Stimulated activated CD4-positive, alpha-beta T cell treated with anti-CD3 and anti-CD28 coated beads, Interleukin-1b, Interleukin-23, amount 100 ng/mL, for 48 hours (primary cell): ENCODE measurements at regions not wholly inside any gene's neighbourhood (a gene's known extent, or its start where the extent isn't known, plus 50 kb on each side); places are given as distances from the start of the nearest gene placed in this dataset.

Source experiments
- DNase-seq: peaks from one replicate; pipeline ENCODE4 v3.0.0-alpha.2; 2020

DNA sequence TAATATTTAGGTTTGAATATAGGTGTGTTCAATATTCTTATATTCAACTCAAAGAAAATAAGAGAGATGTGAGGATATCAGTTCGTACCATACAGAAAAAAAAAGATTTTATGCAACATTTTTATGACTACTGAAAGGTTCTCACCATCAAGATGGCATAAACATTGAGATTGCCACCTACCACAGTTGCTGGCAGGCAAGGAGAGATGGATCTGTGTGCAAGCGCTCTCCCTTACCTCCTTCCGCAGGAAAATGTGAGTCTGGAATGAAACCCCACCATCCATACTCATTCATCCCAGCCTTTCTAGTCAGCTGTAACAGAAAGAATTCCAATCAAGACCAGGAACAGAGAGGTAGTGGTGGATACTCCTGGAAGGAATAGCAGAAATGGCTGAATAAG, 376.9 kb downstream of the PPP3CA start:
- no peak for DNase-seq

- no peak for DNase-seq
Observed at GRCh38 chr4:100969925-100970324, 377.4 kb downstream of the PPP3CA start.

- no peak for DNase-seq
Observed at GRCh38 chr4:100968046-100968445, 379.3 kb downstream of the PPP3CA start.

DNA sequence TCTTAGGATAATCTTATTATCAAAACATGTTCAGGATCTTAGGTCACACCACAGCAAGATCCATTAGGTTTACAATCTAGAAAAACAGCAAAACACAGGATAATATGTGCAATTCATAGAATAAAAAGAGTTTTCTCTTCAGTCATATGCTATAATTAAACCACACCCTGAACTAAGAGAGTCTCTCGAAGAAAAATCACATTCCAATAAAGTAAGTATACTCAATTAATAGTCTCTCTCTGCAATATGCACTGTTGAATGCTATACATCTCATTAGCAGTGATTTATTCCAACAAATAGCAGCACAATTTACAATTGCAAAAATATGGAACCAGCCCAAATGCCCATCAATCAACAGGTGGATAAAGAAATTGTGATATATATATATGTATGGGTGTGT, 383.7 kb downstream of the PPP3CA start:
- no peak for DNase-seq

- no peak for DNase-seq
Observed at GRCh38 chr4:100962698-100963097, 384.6 kb downstream of the PPP3CA start.

DNA sequence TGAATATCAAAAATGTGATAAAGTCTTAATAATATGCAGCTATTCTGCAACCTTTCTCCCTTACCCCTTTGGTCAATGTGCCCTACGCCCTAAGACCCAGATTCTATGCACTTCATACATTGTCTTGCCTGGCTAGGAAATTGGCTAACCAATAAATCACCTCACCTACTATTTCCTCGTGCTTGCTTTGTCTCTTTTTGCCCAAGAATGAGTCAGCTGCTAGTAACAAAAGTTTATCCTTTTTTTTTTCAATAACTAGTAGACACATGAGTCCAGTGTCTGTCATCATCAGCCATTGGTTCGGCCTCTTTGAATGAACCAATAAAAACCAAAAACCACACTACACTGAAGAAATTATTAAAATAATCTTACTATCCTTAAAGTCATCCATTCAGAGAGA, 387.1 kb downstream of the PPP3CA start:
- no peak for DNase-seq

- no peak for DNase-seq
Observed at GRCh38 chr4:100954046-100954445, 393.3 kb downstream of the PPP3CA start.

- no peak for DNase-seq
Observed at GRCh38 chr4:100953616-100954015, 393.7 kb downstream of the PPP3CA start.

GRCh38 chr4:100952590-100952989, 394.7 kb downstream of the PPP3CA start:
- DNase-seq, result no peak

GRCh38 chr4:100949350-100949935, 397.9 kb downstream of the PPP3CA start:
- no peak for DNase-seq

DNA sequence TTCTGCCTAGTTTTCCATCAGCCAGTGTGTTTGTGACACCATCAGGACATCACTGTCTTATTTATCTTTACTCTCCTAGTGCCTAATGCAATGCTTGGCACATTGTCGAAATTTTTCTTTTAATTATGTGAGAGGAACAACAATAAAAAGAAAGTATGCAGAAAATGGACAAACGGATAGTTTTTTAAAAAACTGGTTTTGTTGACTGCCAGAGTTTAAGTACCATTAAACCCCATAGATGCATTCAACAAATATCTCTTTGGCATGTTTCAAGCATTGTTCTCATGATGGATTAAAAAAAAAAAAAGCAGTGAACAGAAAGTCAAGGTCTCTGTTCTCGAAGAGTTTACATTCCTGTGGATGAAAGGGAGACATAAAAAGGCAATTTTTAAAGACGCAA, 398.4 kb downstream of the PPP3CA start:
- DNase-seq, result no peak

DNA sequence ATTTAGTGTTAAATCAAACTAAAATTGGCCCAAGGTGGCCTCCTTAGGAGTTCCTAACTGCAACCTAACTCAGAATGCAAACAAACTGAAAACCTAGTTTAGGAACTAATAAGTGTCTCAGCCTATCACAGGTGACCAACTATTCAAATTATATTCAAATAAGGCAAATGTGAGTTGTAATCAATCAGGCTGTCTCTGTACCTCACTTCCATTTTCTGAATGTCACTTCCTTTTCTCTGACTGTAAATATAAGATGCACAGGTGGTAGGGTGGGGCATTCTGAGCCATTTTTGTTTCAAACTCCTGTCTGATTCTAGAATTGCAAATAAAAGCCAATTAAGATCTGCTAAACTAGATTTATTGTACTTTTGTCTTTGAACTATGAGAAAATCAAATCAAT, 401.5 kb downstream of the PPP3CA start:
- DNase-seq, result no peak

DNA sequence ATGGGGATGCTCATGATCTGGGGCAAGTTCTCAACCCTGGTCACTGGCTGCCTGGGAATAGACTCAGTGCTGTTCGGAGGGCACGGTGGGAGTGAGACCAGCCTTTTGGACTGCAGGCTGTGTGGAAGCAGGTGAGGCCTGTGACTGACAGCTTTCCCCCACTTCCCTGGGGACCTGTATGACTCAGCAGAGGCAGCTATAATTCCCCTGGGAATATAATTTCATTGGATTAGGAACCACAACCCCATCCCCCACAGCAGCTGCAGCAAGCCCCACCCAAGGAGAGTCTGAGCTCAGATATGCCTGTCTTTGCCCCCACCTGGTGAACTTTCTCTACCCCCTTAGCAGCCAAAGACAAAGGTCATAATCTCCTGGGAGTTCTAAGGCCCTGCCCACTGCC, 408.6 kb downstream of the PPP3CA start:
- no peak for DNase-seq

DNA sequence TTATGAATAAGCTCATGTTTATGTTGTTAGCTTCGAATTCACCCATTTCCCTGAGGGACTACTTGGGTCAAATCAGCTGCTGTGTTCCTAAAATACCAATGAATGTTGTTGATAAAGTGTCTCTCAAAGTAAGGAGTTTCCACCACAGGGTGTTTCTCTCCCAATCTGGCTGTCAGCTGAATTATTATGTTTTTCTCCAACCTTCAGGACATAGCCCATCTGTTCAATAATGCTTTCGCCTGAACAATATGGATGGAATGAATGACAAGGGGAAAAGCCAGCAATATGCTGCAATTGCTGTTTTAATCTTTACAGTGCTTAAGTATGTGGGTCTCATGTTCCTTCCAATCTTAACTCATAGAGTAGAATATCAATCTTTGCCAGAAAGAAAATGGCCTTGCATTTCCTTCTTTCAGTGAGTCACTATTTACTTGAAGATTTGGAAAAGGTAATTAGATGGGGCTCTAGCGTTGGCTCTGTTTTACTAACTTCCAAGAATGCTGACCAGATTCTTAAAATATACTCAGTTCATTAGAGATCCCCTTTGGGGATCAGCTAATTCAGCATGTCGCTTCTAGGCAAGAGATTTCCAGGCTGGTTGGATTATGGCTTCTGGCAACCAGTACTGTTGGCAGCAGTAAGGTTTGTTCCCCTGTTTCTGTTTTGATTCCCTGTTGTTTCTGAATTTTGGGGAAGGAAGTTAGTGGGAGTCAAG, 410.5 kb downstream of the PPP3CA start:
- DNase-seq, result no peak

DNA sequence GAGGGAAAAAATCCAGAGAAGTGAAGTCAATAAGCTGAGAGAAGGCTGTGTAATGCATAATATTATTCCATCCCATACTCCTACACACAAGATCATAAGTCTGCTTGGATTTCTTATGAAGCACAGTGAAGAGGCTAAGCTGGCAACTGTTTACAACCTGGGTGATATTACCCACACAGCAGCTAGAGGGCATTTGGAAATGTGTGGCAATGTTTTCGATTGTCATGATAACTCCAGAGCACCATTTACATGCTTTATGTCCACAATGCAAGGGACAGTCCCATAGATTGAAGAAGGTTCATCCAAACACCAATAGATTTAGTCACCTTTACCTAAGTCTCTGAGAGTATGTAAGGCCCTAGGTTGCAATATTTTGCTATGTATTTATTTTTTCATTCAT, 412.2 kb downstream of the PPP3CA start:
- no peak for DNase-seq

DNA sequence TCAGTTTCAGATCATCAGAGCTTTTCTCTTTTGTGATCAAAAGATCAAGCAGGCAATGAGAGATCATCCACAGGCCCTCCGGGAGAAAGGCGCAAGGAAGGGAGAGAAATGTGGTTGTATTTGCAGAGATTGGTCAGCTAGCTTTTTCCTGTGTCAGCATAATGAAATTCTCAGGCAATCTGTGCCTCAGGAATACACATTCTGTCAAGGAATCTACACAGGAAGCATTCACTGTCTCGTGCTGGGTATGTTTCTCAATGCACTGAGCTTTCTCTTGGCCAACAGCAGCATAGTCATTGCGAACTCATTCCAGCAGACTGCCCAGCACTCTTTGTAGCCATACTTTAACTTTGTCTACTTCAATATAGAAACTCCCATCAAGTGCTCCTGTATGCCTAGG, 413.7 kb downstream of the PPP3CA start:
- DNase-seq, result no peak

- no peak for DNase-seq
Observed at GRCh38 chr4:100929758-100930157, 411.9 kb upstream of the EMCN start.

- no peak for DNase-seq
Observed at GRCh38 chr4:100929135-100929534, 411.3 kb upstream of the EMCN start.

- DNase-seq, result no peak
Observed at GRCh38 chr4:100926039-100926717, 408.4 kb upstream of the EMCN start.

GRCh38 chr4:100913685-100914084, 395.9 kb upstream of the EMCN start:
- DNase-seq, result no peak

DNA sequence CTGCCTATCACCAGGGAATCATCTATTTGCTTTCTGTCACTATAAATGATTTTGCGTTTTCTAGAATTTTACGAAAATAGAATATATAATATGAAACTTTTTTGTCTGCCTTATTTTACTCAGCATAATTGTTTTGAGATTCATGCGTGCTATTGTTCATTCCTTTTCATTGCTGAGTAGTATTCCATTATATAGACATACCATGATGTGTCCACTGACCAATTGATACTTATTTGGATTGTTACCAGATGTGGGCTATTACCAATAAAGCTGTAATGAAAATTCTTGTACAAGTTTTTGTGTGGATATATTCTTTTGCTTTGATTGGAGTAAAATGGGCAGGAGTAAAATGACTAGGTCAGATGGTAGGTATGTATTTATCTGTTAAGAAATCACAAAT, 390.7 kb upstream of the EMCN start:
- no peak for DNase-seq

- no peak for DNase-seq
Observed at GRCh38 chr4:100907465-100908454, 389.9 kb upstream of the EMCN start.

DNA sequence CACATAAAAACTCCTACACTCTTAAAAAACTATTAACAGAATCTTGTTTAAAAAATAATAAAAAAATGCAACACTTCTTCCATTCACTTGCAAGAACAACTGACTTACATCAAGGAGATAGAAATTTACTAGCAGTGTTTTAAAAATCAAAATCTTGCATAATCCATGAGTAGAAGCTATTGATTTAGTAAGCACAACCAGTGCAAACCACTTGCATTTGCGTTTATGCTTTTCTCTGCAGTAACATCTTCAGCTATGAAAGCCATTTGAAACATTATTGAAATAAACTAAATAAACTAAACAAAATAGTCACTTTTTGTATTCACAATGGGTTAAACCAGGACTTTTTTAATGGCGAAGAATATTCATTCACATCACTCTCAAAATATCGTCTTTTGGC, 389.2 kb upstream of the EMCN start:
- no peak for DNase-seq
